ENCODE measurements at regions not wholly inside any gene's neighbourhood (a gene's known extent, or its start where the extent isn't known, plus 50 kb on each side); places are given as distances from the start of the nearest gene placed in this dataset.
"Not testable (repeated sequence)": the region's sequence is repeated elsewhere in the genome, so short reads cannot be mapped to it uniquely, and the experiment has no call there.

DNA sequence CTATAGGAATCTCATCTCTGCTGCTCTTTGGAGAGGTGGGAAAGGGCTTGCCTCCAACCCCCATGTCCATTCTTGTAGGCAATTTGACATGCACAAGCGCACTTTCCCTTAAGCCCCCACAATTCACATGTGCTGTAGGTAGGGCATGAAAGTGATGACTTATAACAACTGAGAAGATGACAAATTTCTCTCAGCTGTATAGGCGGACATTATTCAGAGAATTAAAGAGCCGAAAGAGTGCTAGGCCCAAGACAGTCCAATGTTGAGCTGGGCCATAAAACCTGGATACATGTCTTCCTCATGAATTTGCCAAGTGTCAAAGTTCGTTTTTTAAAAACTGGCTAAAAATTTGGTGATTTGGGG lies 106.3 kb upstream of the LYPLAL1 start:
- no peak for DNase-seq

DNA sequence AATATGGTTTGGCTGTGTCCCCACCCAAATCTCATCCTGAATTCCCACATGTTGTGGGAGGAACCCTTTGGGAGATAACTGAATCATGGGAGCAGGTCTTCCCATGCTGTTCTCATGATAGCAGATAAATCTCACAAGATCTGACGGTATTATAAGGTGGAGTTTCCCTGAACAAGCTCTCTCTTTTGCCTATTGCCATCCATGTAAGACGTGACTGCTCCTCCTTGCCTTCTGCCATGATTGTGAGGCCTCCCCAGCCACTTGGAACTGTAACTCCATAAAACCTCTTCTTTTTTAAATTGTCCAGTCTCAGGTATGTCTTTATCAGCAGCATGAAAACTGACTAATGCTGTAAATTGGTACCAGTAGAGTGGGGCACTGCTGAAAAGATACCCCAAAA lies 103.3 kb upstream of the LYPLAL1 start:
- not testable (repeated sequence) for DNase-seq

DNA sequence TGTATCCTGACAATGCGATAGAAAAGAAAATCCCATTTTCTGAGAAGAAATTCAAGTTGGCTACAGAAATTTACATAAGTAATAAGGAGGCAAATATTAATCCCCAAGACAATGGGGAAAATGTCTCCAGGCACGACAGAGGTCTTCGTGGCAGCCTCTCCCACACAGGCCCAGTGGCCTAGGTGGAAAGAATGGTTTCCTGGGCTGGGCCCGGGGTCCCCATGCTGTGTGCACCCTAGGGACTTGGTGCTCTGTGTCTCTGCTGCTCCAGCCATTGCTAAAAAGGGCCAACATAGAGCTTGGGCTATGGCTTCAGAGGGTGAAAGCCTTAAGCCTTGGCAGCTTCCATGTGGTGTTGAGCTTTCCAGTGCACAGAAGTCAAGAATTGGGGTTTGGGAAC lies 102.5 kb upstream of the LYPLAL1 start:
- DNase-seq = no peak

DNA sequence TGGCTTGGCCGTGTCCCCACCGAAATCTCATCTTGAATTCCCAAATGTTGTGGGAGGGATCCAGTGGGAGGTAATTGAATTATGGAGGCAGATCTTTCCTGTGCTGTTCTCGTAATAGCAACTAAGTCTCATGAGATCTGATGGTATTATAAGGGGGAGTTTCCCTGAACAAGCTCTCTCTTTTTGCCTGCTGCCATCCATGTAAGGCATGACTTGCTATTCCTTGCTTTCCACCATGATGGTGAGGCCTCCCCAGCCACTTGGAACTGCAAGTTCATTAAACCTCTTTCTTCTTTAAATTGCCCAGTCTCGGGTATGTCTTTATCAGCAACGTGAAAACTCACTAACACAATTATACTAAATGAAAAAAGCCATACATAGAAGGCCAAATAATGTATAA lies 101.3 kb upstream of the LYPLAL1 start:
- DNase-seq = no peak

DNA sequence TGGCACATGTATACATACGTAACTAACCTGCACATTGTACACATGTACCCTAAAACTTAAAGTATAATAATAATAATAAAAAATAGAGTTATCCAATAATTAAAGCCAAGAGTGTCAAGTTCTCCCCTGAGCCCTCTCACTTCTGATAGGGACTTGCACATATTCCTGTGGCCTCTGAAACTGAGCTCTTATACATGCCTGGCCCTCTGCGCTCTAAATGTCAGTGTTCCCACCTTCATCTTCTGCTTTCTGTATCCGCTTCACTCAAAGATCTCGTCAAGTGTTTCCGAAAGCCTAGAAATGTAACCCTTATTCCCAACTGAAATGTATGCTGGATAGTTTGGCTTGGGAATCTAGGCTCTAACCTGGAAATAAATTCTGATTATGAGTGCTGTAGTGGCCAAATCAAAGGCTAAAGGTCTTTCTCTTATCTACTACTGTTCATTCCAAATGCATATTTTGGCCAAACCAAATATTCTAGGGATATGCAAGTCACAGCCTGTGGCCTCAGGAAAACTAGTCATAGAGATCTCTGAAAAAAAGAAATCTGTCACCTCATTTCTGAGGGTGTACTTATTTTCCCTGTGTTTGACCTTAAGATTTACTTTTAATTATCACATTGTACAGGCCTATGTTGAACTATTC lies 99.5 kb upstream of the LYPLAL1 start:
- DNase-seq = no peak

DNA sequence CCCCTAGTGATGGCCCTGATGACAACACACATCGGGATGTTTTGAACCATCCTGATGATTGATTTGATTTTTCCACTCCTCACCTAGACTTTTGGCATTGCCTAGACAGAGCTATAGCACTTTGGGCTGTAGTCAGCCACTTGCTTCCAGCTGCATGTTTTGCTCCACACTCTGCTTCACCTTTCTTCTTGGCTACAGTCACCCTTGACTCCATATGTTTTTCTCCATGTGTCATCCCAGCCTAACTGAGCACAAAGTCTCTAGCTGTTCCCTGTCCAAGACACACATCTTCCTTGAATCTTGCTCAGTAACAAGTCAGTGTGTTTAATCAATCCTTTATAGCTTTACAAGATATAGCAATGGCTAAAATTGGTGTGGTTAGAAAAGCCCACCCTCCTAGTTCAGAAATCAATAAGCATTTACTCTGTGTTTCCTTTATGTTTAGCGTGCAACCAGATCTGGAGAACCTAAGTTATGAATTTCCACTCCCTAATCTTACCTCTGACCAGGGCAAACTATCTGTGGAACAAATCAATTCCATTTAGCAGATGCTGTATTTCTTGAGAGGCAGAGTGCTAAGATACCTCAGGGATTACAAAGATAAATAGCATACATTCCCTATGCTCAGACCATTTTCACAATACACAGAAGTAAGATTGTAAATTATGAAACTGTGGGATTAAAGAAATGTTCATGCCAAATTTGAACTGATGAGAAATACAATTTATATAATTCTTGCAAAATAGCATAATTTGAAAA lies 98.4 kb upstream of the LYPLAL1 start:
- no peak for DNase-seq

DNA sequence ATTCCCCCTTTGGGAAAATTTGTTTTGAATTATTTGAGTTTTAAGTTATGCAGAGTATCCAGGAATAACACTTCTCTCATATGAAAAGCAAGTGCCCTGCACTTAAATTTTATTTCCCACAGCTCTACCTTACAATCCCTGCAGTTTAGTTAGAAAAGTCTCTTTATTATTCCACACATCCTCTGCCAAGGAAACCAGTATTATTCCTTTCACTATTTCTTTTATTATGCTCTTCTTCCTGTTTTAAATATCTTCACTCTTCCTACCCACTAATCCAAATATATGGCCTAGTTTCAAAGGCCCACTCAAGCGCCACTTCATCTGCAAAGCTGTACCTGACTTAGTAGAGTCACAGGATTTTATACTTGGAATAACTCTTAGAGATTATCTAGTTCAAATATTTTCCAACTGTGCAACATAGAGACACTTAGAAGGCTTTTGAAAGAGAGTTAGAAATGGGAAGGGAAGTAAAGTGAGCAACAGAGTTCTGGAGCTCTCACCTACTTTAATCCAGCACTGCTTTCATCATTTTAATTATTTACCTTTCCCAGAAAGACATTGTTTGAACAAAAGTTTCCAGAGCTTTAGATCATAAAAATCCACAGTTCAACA lies 97.2 kb upstream of the LYPLAL1 start:
- no peak for DNase-seq

DNA sequence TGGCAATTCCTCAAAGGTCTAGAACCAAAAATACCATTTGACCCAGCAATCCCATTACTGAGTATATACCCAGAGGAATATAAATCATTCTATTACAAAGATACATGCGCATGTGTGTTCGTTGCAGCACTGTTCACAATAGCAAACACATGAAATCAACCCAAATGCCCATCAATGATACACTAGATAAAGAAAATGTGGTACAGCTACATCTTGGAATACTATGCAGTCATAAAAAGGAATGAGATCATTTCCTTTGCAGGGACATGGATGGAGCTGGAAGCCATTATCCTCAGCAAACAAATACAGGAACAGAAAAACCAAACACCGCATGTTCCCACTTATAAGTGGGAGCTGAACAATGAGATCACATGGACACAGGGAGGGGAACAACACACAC lies 95.9 kb upstream of the LYPLAL1 start:
- not testable (repeated sequence) for DNase-seq

DNA sequence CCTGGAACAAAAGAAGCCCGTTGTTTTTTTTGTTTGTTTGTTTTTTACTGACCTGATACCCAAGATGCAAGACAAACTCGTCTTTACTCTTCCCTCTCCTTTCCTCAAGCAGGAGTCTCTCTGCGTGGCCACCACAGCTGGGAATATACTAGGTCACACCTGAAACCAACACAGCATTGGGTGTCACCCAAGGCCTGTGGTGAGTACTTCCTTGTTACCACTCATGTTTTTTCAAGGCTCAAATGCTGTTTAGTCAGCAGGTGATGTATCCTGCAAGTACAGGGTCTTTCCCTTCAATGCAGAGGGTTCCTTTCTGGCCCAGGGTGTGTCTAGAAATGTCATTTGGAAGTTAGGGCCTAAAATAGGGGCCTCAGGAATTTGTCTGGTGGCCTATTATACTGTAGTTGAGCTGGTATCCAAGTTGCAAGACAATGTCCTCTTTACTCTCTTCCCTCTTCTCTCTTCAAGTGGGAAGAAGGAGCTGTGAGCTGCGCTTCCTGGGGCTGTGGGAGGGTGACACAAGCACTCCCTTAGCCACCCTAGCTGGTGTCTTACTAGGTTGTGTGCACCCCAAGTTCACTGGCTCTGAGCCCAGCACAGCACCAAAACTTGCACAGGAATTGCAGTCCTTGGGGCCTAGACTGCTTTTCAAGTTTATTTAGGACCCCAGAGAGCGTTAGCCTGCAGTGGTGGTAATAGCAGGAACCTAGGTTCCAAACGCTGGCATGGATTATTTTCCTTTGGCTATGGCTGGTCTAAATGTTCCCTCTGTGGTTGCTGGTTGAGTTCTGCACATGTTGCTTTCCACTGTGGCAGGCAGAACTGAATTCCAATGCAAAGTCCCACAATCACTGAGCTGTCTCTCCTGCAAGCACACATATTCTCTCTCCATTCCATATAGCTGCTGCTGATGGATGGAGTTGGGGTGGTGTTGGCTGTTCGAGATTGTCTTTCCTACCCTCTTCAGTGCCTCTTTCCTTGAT lies 91.4 kb upstream of the LYPLAL1 start:
- no peak for DNase-seq

DNA sequence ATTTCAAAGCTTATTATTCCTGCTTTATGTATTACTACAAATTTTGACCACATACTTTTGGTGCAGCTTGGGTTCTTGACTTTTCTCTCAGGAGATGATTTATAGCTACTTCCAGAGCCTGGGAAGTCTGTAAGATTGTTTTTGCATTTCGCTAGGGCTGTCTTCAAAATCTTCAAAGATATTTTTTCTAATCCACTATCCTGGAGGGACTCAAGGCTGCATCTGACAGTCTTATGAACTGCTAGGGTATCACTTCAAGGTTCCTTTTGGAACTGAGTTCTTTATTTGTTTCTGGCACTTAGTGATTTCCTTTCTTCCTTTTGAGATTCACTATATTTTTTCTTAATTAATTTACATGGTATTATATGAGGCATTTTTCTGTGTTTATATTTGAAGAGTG lies 90.0 kb upstream of the LYPLAL1 start:
- no peak for DNase-seq

DNA sequence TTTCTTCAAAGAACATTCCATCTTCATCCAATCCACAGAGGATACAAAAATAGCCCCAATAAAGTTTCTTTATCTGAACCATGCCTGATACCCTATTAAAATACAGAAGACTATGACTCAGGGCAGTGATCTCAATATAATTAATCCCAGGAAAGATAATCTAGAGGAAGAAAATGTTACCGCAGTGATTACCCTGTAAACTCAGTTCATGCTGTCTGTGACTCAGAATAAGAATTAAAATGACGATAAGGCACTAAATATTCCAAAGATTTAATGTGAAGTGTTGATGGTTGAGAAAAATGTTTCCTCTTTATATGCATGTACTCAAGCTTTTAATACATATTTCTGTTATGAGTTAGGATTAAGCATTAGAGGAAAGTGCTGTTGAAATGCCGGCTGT lies 88.6 kb upstream of the LYPLAL1 start:
- DNase-seq = no peak

DNA sequence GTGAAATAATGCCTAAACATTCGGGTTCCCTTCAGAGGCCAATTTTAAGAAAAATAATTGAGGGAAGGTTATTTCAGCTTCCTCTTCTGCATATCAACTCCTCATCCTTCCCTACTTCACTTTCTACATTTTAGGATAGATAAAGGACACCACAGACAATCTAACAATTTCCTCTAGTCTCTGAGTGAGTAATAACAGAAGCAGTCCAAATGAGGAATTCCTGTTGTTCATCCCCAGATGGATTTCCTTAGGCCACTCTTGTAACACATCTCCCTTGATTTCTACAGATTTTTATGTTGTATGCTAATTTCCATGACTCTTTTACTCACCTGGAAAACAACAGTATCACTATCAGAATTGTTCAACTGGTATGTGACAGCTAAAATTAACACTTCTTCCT lies 87.7 kb upstream of the LYPLAL1 start:
- DNase-seq = no peak

DNA sequence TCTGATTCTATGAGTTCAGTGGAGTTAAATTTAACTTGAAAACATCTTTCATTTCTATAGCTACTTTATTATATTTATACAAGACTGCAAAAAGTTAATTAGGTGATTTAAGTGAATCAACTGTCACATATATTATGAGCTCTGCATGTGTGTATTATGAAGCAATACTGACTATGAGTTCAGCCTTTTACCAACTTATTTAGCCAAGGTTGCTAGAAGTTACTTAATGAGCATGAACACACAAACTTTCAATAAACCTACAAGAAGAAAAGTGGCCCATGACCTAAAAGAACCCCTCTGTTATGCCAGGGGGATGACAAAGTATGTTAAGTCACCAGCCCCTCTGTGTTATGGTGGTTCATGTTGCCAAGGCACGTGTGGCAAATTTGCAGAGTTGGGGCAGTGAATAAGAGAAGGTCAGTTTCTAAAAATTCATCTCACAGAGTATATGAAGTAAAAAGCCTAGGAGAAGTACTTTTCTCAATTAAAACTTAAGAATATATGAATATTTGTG lies 86.7 kb upstream of the LYPLAL1 start:
- no peak for DNase-seq

DNA sequence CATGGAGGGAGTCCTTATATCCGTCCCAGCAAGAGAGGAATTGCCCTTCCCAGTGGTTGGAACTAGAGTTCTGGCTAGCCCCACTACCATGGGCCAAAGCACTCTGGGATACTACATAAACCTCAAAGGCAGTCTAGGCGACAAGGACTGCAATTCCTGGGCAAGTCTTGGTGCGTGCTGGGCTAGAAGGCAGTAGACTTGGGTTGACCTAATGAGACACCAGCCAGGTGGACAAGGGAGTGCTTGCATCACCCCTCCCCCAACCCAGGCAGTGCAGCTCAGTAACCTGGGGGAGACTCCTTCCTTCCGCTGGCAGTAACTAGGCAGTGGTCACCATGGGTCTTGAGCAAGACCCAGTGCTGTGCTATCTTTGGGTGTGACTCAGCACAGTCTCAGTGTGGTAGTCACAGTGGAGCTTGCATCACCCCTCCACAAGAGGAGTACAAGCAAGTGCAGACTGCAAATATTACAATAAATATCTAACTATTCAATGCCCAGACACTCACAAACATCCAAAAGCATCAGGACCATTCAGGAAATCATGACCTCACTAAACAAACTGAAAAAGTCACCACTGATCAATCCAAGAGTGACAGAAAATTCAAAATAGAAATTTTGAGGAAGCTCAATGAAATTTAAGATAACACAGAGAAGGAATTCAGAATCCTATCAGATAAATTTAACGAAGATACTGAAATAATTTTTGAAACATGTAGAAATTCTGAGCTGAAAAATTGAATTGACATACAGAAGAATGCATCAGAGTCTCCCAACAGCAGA lies 84.7 kb upstream of the LYPLAL1 start:
- no peak for DNase-seq

DNA sequence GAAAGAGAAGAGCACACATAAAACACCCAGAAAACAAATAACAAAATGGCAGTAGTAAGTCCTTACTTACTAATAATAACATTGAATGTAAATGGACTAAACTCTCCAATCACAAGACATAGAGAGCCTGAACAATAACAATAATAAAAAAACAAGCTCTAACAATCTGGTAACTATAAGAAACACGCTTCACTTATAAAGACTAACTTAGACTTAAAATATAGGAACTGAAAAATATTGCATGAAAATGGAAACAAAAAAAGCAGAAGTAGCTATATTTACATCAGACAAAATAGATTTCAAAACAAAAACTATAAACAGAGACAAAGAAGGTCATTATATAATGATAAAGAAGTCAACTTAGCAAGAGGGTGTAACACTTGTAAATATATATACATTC lies 83.1 kb upstream of the LYPLAL1 start:
- no peak for DNase-seq

DNA sequence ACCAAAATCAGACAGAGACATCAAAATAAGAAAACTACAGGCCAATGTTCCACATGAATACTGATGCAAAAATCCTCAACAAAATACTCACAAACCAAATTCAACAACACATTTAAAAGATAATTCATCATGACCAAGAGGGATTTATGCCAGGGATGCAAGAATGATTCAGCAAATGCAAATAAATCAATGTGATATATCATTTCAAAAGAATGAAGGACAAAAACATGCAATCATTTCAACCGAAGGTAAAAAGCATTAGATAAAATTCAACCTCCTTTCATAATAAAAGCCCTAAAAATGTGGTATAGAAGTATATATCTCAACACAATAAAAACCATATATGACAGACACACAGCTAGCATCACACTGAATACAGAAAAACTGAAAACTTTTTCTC lies 81.5 kb upstream of the LYPLAL1 start:
- DNase-seq = no peak

DNA sequence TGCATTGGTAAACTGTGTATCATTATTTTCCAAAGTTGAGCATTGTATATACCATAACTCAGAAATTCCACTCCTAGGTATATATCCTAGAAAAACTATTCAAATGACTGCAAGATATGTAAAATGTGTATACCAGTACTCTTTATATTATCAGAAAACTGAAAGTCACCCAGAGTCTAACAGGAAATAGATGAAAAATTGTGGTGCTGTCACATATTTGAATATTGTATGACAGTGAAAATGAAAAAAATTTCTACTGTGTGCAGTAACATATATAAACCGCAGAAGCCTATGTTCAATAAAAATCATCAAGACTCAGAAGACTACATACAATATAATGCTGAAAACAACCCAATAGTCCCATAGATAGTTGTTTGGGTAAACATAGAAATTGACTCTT lies 74.4 kb upstream of the LYPLAL1 start:
- no peak for DNase-seq

DNA sequence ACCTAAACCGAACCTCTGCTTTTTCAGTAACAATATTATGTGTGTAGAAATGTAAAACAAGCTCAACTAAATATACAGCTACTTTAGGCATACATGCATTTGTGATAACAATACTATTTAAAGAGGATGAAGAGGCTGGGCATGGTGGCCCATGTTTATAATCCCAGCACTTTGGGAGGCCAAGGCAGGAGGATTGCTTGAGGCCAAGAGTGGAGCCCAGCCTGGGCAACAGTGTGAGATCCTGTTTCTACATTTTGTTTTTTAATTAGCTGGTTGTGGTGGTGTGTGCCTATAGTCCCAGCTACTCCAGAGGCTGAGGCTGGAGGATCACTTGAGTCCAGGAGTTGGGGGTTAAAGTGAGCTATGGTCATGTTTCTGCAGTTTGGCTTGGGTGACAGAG lies 73.6 kb upstream of the LYPLAL1 start:
- no peak for DNase-seq

DNA sequence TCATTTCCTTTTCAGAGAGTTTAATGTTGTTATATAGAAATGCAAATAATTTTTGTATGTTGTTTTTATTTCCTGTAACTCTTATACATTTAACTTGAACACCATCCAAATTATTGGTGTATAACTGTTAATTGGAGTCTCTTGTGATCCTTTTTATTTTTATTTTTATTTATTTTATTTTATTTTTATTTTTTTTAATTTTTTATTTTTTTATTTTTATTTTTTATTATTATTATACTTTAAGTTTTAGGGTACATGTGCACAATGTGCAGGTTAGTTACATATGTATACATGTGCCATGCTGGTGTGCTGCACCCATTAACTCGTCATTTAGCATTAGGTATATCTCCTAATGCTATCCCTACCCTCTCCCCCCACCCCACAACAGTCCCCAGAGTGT lies 71.2 kb upstream of the LYPLAL1 start:
- not testable (repeated sequence) for DNase-seq

DNA sequence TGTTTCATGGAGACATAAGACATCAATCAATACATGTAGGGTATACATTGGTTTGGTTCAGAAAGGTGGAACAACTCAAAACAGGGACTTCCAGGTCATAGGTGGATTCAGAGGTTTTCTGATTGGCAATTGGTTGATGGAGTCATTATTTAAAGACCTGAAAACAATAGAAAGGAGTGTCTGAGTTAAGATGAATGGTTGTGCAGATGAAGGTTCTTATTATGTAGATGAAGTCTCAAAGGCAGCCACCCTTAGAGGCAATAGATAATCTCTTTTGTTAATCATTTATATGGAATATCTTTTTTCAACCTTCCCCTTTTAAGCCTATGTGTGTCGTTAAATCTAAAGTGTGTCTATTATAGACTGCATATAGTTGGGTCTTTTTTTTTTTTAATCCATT lies 67.8 kb upstream of the LYPLAL1 start:
- DNase-seq = no peak

DNA sequence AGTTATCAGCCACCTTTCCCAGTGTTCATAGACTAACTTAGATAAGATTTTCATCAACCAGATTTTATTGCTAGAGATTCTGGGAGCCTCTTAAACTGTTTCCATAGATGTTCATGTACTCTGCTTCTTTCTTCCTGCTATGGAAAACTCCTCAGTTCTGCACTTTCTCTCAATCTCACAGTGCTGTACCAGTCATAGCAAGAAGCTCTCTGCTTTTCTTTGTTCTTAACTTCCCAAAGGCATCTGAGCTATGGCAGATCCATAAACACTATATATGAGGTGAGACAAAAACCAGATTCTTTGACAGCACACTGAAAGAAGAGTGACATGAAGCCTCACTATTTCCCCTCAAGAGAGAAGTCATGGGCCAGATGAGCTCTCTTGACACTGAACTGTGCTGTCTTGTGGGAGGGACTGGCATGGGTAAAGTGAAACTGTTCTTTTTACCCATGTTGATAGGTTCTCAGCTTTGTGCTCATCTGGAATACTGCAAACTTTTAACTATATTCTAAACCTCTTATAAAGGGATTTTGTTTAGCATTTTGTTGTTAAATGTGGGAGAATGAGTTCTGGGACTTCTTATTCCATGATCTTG lies 64.2 kb upstream of the LYPLAL1 start:
- DNase-seq = no peak

DNA sequence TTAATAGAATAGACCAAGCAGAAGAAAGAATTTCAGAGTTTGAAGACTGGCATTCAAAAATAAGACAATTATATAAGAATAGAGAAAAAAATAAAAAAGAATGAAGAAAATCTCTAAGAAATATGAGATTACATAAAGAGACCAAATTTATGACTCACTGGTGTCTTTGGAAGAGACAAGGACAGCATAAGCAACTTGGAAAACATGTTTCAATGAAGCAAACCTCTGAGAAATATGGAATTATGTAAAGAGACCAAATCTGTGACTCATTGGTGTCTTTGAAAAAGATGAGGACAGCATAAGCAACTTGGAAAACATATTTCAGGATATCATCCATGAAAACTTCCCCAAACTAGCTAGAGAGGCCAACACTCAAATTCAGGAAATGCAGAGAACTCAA lies 60.4 kb upstream of the LYPLAL1 start:
- no peak for DNase-seq

Measured in NCI-H1092 (cell line).